ENCODE measurements at regions not wholly inside any gene's neighbourhood (a gene's known extent, or its start where the extent isn't known, plus 50 kb on each side); places are given as distances from the start of the nearest gene placed in this dataset.
"Not testable (repeated sequence)": the region's sequence is repeated elsewhere in the genome, so short reads cannot be mapped to it uniquely, and the experiment has no call there.

- TF ChIP-seq, protein P1, sequence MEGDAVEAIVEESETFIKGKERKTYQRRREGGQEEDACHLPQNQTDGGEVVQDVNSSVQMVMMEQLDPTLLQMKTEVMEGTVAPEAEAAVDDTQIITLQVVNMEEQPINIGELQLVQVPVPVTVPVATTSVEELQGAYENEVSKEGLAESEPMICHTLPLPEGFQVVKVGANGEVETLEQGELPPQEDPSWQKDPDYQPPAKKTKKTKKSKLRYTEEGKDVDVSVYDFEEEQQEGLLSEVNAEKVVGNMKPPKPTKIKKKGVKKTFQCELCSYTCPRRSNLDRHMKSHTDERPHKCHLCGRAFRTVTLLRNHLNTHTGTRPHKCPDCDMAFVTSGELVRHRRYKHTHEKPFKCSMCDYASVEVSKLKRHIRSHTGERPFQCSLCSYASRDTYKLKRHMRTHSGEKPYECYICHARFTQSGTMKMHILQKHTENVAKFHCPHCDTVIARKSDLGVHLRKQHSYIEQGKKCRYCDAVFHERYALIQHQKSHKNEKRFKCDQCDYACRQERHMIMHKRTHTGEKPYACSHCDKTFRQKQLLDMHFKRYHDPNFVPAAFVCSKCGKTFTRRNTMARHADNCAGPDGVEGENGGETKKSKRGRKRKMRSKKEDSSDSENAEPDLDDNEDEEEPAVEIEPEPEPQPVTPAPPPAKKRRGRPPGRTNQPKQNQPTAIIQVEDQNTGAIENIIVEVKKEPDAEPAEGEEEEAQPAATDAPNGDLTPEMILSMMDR (IDR thresholded peaks at IDR 0.05; ENCODE audit: low read depth, low read length), result not testable (repeated sequence)
- TF ChIP-seq POLR2A (IDR thresholded peaks at IDR 0.05; ENCODE audit: extremely low read depth, insufficient read length); MAX (IDR thresholded peaks at IDR 0.05; ENCODE audit: low read depth, low read length): not testable (repeated sequence)
These were observed 77.9 kb downstream of the NR4A2 start for GRCh38 chr2:156254637-156255067.

All from NB4 (cell line).